Muscle layer of colon (tissue), 2 donors: ENCODE measurements at regions not wholly inside any gene's neighbourhood (a gene's known extent, or its start where the extent isn't known, plus 50 kb on each side); places are given as distances from the start of the nearest gene placed in this dataset.
"Not testable (repeated sequence)": the region's sequence is repeated elsewhere in the genome, so short reads cannot be mapped to it uniquely, and the experiment has no call there.

Experiments
- H3K27ac ChIP-seq: one replicate; pipeline ENCODE4 v1.7.0; 2013; ENCODE audit warnings: low read depth, mild to moderate bottlenecking, low read length, moderate library complexity
- H3K27me3 ChIP-seq, 2 donors: one replicate each; pipeline ENCODE4 v1.7.0; 2013; ENCODE audit warnings: low read length in 2 of 2, mild to moderate bottlenecking in 2 of 2; ENCODE audit not compliant: insufficient read depth in 2 of 2, control insufficient read depth in 1 of 2
- H3K36me3 ChIP-seq: one replicate; pipeline ENCODE4 v1.7.0; 2013; ENCODE audit warnings: mild to moderate bottlenecking, low read length; ENCODE audit not compliant: insufficient read depth
- H3K4me1 ChIP-seq: one replicate; pipeline ENCODE4 v1.7.0; 2013; ENCODE audit warnings: mild to moderate bottlenecking, low read length; ENCODE audit not compliant: insufficient read depth
- H3K4me3 ChIP-seq, 2 donors: one replicate each; pipeline ENCODE4 v1.7.0; 2013; ENCODE audit warnings: low read length in 2 of 2, low read depth in 1 of 2, mild to moderate bottlenecking in 1 of 2, moderate library complexity in 1 of 2
- H3K9ac ChIP-seq: one replicate; pipeline ENCODE4 v1.7.0; 2013; ENCODE audit warnings: low read length
- H3K9me3 ChIP-seq: one replicate; pipeline ENCODE4 v1.7.0; 2013; ENCODE audit warnings: mild to moderate bottlenecking, low read length
- donor health status: abdominal sarcoma.
- donor health status: Adenocarcinoma of cecum.

DNA sequence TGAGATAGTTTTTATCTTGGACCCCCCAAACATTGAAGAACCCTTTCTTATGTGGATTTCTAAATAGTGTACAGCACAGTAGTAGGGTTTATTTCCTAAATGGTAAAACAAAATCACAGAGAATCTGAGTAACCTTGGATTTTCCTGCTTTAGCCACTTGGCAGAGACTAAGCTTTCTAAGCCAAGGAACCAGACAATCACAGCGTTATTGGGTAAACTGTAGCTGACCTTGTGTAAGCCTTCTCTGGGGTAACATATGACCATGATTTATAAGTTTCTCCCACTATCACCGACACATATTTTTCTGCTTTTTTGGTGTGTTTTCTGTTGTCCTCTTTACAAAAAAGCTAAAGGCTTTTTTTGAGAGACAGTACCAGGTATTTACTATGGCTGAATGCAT lies 136.3 kb upstream of the PZP start:
- Histone ChIP-seq H3K4me3 (no peak overlapping the region), H3K36me3 (no peaks in the 10 kb centered on the region), H3K27me3 (no peaks in the 10 kb centered on the region), H3K27ac (no peak overlapping the region), H3K9me3 (no peaks in the 10 kb centered on the region), H3K9ac (no peak overlapping the region), H3K4me1 (no peaks in the 10 kb centered on the region)

DNA sequence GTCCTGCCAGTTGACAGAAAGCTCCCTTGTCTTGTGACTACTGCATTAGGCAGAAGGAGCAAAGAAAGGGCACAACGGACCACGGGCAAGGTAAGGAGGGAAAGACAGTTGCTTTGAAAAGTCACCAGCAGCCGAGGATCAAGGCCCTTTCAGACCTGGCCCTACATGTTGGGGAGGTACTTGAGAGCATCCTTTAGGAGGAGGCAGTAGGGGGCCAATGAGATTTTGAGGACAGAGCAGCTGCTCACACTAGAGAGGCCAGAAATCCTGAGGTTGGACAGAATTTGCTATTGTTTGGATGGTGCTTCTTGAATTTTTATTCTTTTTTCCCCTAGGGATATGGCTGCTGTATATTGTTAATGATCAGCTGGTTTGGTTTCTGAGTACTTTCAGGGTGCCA lies 135.5 kb upstream of the PZP start:
- Histone ChIP-seq H3K4me3 (no peak overlapping the region), H3K27ac (no peak overlapping the region), H3K36me3 (no peaks in the 10 kb centered on the region), H3K27me3 (no peaks in the 10 kb centered on the region), H3K4me1 (no peaks in the 10 kb centered on the region), H3K9ac (no peak overlapping the region), H3K9me3 (no peaks in the 10 kb centered on the region)

DNA sequence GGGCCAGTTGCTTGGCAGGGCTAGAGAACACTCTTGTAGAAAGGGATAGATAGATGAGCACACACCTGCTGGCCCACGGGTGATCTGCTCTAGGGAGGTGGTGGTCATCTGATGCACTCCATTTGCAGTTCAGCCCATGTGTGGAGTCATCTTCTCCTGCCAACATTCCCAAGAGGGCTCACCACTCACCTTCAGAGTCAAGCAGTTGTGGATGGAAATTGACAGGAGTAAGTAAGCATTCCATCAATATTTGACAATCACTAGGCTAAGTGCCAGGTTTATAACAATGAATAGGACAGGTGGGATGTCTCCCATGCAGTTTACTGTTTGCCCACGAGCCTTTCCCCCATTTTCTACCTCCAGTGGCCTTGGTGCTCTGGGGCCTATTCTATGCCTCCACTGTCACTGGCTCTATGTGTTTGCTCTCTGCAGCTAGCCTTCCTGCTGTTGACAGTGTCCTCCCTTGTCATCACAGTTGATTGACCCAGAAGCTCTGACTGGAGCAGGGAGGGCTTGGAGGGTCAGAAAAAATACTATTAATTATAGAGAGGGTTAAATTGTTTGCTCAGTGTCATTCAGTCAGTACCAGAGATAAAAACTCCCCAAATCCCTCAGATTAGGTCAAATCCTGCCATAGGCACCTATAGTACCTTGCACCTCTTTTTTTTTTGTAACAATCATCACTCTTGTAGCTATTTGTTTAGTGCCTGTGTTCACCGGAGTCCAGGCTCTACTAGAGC lies 134.6 kb upstream of the PZP start:
- H3K27ac ChIP-seq = no peak overlapping the region
- H3K9me3 ChIP-seq = no peaks in the 10 kb centered on the region
- no peaks in the 10 kb centered on the region for H3K27me3 ChIP-seq
- H3K4me3 ChIP-seq = no peak overlapping the region
- H3K4me1 ChIP-seq = no peaks in the 10 kb centered on the region
- H3K9ac ChIP-seq = no peak overlapping the region
- no peaks in the 10 kb centered on the region for H3K36me3 ChIP-seq

DNA sequence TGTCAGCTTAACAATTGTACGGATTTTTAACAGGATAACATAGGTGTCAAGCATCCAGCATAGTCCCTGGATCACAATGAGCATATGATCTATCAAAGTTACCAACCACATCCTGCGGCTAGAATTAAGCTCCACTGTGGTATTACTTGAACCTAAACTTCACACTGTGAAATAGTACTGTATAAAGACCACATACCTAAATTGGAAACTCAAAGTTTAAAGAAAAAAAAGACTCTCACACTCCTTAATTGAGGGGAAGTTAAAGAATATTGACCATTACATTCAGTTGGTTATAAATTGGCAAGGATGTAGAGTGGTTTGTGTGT lies 133.0 kb upstream of the PZP start:
- Histone ChIP-seq H3K9ac (no peak overlapping the region), H3K9me3 (no peaks in the 10 kb centered on the region), H3K27me3 (no peaks in the 10 kb centered on the region), H3K27ac (no peak overlapping the region), H3K36me3 (no peaks in the 10 kb centered on the region), H3K4me1 (no peaks in the 10 kb centered on the region), H3K4me3 (no peak overlapping the region)

DNA sequence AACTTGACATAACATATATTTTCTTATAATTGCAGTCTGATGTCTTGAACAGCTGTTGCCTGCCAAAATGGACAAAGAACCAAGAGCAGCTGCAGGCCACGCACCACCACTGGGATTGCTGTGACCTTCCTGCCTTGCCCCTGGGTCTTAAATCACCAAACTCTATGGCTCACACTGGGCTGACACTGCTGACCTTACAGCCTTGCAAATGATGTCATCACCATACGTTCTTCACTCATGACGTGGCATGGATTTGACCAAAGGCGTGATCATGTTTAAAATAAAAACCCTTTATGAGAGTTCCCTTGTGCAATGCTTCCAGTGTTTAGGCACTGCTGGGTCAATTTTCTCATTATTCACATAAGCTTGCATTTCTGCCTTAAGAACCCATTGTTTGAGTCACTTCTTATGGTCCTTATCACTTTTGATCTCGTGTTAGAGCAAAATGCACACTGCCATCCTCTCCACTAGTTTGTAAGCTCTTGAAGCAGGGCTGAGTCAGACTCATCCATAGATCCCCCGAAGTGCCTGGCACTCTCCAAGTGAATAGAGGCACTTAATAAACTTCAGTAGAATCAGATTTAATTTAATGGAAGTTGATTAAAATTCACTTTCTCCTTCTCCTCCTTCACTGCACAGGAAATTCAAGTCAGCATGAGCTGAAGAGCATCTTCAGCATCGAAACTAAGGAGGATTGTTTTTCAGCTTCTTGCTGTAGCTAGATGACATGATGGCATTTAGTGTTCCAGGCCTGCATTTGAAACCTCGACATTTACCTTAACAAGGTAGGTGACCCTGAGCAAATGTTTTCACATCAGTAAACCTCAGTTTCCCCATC lies 132.4 kb upstream of the PZP start:
- no peak overlapping the region for H3K27ac ChIP-seq
- no peak overlapping the region for H3K4me3 ChIP-seq
- no peaks in the 10 kb centered on the region for H3K27me3 ChIP-seq
- H3K9me3 ChIP-seq = no peaks in the 10 kb centered on the region
- H3K36me3 ChIP-seq = no peaks in the 10 kb centered on the region
- no peak overlapping the region for H3K9ac ChIP-seq
- H3K4me1 ChIP-seq = no peaks in the 10 kb centered on the region

DNA sequence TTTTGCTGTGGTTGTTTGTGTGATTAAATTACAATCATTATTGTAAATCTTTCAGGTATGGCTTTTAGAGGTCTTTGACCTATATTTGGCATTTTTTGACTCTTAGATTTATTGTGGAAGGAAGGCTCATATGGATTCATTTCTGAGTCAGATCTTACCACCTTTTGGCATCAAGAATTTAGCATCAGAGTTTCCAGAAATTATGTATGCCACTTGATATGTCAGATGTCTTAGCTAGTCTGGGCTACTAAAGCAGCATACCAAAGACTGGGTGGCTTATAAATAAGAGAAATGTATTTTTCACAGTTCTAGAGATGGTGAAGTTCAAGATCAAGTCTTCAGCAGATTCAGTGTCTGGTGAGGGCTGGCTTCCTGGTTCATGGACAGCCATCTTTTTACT lies 129.5 kb upstream of the PZP start:
- H3K36me3 ChIP-seq = no peaks in the 10 kb centered on the region
- no peak overlapping the region for H3K27ac ChIP-seq
- H3K9ac ChIP-seq = no peak overlapping the region
- H3K4me3 ChIP-seq = no peak overlapping the region
- H3K9me3 ChIP-seq = no peaks in the 10 kb centered on the region
- H3K27me3 ChIP-seq = no peaks in the 10 kb centered on the region
- no peaks in the 10 kb centered on the region for H3K4me1 ChIP-seq

DNA sequence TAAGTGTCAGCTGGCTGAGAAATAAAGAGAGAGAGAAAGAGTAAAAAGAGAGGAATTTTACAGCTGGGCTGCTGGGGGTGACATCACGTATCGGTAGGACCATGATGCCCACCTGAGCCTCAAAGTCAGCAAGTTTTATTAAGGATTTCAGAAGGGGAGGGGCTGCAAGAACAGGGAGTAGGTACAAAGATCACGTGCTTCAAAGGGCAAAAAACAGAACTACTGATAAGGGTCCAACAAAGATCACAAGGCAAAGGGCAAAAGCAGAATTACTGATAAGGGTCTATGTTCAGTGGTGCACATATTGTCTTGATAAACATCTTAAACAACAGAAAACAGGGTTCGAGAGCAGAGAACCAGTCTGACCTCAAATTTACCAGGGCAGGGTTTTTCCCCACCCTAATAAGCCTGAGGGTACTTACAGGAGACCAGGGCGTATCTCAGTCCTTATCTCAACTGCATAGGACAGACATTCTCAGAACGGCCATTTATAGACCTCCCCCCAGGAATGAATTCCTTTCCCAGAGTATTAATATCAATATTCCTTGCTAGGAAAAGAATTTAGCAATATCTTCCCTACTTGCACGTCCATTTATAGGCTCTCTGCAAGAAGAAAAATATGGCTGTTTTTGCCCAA lies 128.3 kb upstream of the PZP start:
- not testable (repeated sequence) for H3K27me3 ChIP-seq, H3K9me3 ChIP-seq, H3K4me1 ChIP-seq, H3K4me3 ChIP-seq, H3K27ac ChIP-seq, H3K36me3 ChIP-seq, H3K9ac ChIP-seq

DNA sequence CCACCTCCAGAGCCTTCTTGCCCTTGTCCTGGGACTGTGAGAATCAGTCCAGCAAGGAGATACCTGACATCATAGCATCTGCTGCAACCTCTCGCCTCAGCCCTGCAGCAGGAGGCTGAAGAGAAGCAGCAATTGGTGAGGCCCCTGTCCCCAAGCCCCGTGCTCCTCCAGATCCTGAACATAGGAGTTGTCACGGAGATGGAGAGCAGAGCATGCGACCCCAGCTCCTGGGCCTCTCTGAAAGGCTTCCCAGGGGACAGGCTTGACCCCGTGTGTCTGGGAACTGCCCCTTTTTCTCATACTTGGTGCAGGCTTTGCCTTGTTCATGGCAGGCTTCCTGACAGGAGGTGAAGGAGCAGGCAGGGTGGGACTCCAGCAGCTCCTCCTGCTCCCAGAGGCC lies 127.7 kb upstream of the PZP start:
- Histone ChIP-seq H3K9ac (no peak overlapping the region), H3K4me3 (no peak overlapping the region), H3K27ac (no peak overlapping the region)

DNA sequence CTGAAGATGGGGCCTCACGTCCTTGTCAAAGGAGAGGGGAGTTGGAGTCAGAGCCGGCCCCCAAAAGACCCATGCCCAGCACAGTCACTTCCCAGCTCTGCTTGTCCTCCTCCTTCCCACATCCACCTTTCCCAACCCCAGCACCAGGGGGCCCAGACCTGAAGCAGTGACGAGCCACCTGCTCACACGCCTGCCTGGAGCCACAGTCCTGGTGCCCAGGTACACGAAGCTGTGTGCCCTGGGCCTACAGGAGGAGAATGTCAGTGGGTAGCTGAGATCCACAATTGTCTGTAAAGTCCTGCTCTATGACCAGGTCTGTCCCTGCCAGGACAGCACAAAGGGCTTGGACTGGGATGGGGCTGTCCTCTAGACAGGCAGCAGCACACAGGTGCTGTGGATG lies 126.8 kb upstream of the PZP start:
- Histone ChIP-seq H3K36me3 (no peaks in the 10 kb centered on the region), H3K4me1 (no peaks in the 10 kb centered on the region), H3K27me3 (no peaks in the 10 kb centered on the region), H3K9me3 (no peaks in the 10 kb centered on the region), H3K27ac (no peak overlapping the region), H3K9ac (no peak overlapping the region), H3K4me3 (no peak overlapping the region)

More for the DNA sequence above, 127.7 kb upstream of the PZP start:
- no peaks in the 10 kb centered on the region for H3K27me3 ChIP-seq
- no peaks in the 10 kb centered on the region for H3K9me3 ChIP-seq
- H3K4me1 ChIP-seq = no peaks in the 10 kb centered on the region
- H3K36me3 ChIP-seq = no peaks in the 10 kb centered on the region

DNA sequence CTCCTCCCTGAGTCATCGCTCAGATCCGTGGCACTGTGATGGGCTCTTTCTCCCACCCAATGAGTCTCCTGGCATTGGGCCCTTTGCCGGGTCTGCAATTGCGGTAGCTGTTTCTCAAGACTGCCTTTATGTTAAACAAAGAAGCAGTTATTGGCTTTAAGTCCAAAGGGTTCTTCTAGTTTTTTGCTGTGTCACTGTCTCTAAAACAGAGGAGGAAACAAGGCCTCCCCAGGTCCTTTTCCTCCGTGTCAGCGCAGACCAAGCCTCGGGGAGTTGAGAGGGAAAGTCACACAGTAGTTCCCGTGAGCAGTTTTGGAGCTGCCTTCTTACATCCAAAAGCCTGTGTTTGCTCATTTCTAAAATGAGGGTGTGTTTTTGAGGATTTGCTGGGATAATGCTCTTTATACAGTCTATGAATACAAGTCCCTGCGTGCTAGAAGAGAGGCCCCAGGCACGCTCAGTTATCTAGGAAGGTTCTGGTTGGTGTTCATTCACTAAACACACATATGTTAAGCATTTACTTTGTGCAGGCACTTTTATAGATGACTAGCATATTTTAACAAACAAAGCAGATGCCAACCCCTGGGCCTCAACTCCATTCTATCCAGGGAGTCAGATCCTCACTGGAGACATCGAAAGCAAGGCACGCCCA lies 126.0 kb upstream of the PZP start:
- Histone ChIP-seq H3K27me3 (no peaks in the 10 kb centered on the region), H3K9ac (no peak overlapping the region), H3K36me3 (no peaks in the 10 kb centered on the region), H3K9me3 (no peaks in the 10 kb centered on the region), H3K27ac (no peak overlapping the region), H3K4me1 (no peaks in the 10 kb centered on the region), H3K4me3 (no peak overlapping the region)

DNA sequence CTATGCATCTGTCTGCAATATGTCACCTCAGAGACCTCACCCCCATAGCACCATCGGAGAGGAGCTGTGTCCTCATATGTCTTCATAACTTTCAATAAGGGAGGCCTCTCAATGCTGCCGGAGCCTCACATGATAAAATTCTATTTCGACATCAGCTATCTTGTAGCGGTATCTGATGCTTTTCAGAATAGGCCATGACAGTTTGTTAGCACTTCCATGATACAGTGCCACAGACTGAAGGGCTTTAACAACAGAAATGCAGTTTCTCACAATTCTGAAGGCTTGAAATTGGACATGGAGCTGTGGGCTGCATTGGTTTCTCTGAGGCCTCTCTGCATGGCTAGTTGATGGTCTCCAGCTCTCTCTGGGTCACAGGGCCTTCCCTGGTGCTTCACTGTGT lies 125.0 kb upstream of the PZP start:
- Histone ChIP-seq H3K27ac (no peak overlapping the region), H3K4me1 (no peaks in the 10 kb centered on the region), H3K9ac (no peak overlapping the region), H3K27me3 (no peaks in the 10 kb centered on the region), H3K9me3 (no peaks in the 10 kb centered on the region), H3K4me3 (no peak overlapping the region), H3K36me3 (no peaks in the 10 kb centered on the region)
